ENCODE measurements at regions not wholly inside any gene's neighbourhood (a gene's known extent, or its start where the extent isn't known, plus 50 kb on each side); places are given as distances from the start of the nearest gene placed in this dataset.

DNA sequence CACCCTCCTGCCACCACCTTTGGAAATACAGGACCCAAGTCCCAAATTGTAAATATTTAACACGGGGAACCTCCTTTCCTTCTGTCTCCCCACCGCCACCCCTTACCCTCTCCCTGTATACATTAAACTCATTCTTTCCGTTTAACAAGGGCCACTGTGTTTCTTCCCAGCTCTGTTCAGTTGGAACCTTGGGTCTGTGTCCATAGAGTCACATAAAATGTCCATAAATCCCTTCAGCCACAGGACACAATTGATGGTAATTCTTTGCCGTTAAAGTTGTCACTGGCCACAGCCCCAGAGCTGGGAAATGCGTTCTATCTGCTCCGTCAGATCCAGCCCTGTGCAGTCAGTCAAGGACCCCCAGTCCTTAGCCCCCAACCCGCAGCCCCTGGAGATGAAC lies 49.9 kb upstream of the FZD7 start:
- no peaks in the 10 kb centered on the region for H3K9me1 ChIP-seq (ENCODE audit: control insufficient read depth, extremely low read depth, insufficient read depth, low read length)
- H3K4me1 ChIP-seq (ENCODE audit: control insufficient read depth, extremely low read depth, insufficient read depth, low read length): peaks cover 7% of the 10 kb centered on the region
- H3K4me3 ChIP-seq (ENCODE audit: control insufficient read depth in 2 of 3, extremely low read depth in 1 of 3, insufficient read depth in 2 of 3, low read depth in 1 of 3, low read length in 3 of 3): no peak overlapping the region
- H2AFZ ChIP-seq (ENCODE audit: control insufficient read depth, low read length): no peak overlapping the region
- no peaks in the 10 kb centered on the region for H3K9me3 ChIP-seq (ENCODE audit: control insufficient read depth, low read depth, low read length)
- H3K27me3 ChIP-seq (ENCODE audit: control insufficient read depth, extremely low read depth, insufficient read depth, low read length): no peaks in the 10 kb centered on the region
- H3K36me3 ChIP-seq (ENCODE audit: control insufficient read depth in 2 of 2, extremely low read depth in 1 of 2, insufficient read depth in 2 of 2, low read length in 2 of 2): no peaks in the 10 kb centered on the region
- FAIRE-seq (no peak), DNase-seq (ENCODE audit: low read depth, low spot score) (no peak)
- dilution Hi-C loops (cut with MboI; ENCODE audit: extremely low pct_ligation_motif_present, low sequenced_read_pairs): no loop called here
- TF ChIP-seq CTCF (optimal IDR thresholded peaks at IDR 0.05 in 1 of 3, IDR thresholded peaks at IDR 0.05 in 1 of 3, conservative IDR thresholded peaks at IDR 0.05 in 1 of 3; ENCODE audit: extremely low read depth in 1 of 3, insufficient read depth in 2 of 3, low read length in 3 of 3) (no peak), EZH2 (IDR thresholded peaks at IDR 0.05; ENCODE audit: low read length) (no peak)
- H3K27ac ChIP-seq (ENCODE audit: control insufficient read depth, insufficient read depth, low read length): no peak overlapping the region
- H3K79me2 ChIP-seq (ENCODE audit: control insufficient read depth, insufficient read depth, low read length): no peaks in the 10 kb centered on the region
- no peak overlapping the region for H3K4me2 ChIP-seq (ENCODE audit: control insufficient read depth, extremely low read depth, insufficient read depth, low read depth, low read length)
- no peaks in the 10 kb centered on the region for H4K20me1 ChIP-seq (ENCODE audit: control insufficient read depth, extremely low read depth, insufficient read depth, low read length)
- H3K9ac ChIP-seq (ENCODE audit: control insufficient read depth, extremely low read depth, insufficient read depth, low read length): no peak overlapping the region
